Panc1 (cell line): ENCODE measurements at regions not wholly inside any gene's neighbourhood (a gene's known extent, or its start where the extent isn't known, plus 50 kb on each side); places are given as distances from the start of the nearest gene placed in this dataset.

Experiments used
- CTCF ChIP-seq: fragments of 450-650 bp; IDR thresholded peaks from 2 replicates; pipeline ENCODE4 v1.5.1; 2017; ENCODE audit warnings: mild to moderate bottlenecking
- TCF7L2 ChIP-seq: IDR thresholded peaks from 2 replicates; pipeline ENCODE4 v1.6.1; 2011; ENCODE audit warnings: mild to moderate bottlenecking, low read depth, low read length, inconsistent platforms

GRCh38 chr3:137348936-137349335, 391.2 kb downstream of the IL20RB start:
- TF ChIP-seq TCF7L2 (no peak), CTCF (no peak)
